HEK293 (cell line): ENCODE measurements at regions not wholly inside any gene's neighbourhood (a gene's known extent, or its start where the extent isn't known, plus 50 kb on each side); places are given as distances from the start of the nearest gene placed in this dataset.

ENCODE experiments used
- CTCF ChIA-PET: fragments of 350-600 bp; formaldehyde crosslinking; extraction: SDS; loops from one replicate; lab custom pipeline; 2021; ENCODE audit warnings: antibody characterized with exemption; lab: Yijun Ruan, JAX
- POLR2A ChIA-PET: fragments of 300-600 bp; formaldehyde crosslinking; extraction: SDS; loops from one replicate; lab custom pipeline; 2020; ENCODE audit warnings: antibody characterized with exemption, inconsistent platforms; lab: Yijun Ruan, JAX
- H3K27ac ChIP-seq: fragments of 200-500 bp; sonication (Bioruptor generic); 2 replicates; pipeline ENCODE4 v1.5.1; 2014; ENCODE audit warnings: low read depth, low read length, control low read depth, inconsistent platforms; ENCODE audit errors: extremely low read depth
- H3K36me3 ChIP-seq, 2 experiments: fragments of 200-500 bp in 1 of 2; sonication (Bioruptor generic) in 1 of 2; 1 replicate in 1 of 2; 2 replicates in 1 of 2; pipeline ENCODE4 v1.5.1; 2014 to 2017; ENCODE audit warnings: inconsistent platforms in 2 of 2, low read length in 2 of 2; ENCODE audit not compliant: control insufficient read depth in 2 of 2, insufficient read depth in 1 of 2
- H3K4me1 ChIP-seq: fragments of 200-500 bp; sonication (Bioruptor generic); 2 replicates; pipeline ENCODE4 v1.5.1; 2014; ENCODE audit warnings: mild to moderate bottlenecking, low read length, inconsistent platforms; ENCODE audit not compliant: control insufficient read depth, insufficient read depth
- H3K4me3 ChIP-seq: 2 replicates; pipeline ENCODE4 v1.5.1; 2011; ENCODE audit warnings: low read depth, mild to moderate bottlenecking, control low read depth, low read length, moderate library complexity
- H3K9me3 ChIP-seq: fragments of 200-500 bp; sonication (Bioruptor generic); 2 replicates; pipeline ENCODE4 v1.5.1; 2014; ENCODE audit warnings: low read depth, low read length, inconsistent platforms; ENCODE audit not compliant: control insufficient read depth, insufficient read depth
- BCL11B ChIP-seq: fragments of 450-650 bp; formaldehyde crosslinking; IDR thresholded peaks from 2 replicates; pipeline ENCODE4 v1.5.1; 2016; ENCODE audit warnings: low read depth, missing biosample characterization, missing genetic modification characterization
- EGR2 ChIP-seq: fragments of 450-650 bp; formaldehyde crosslinking; IDR thresholded peaks from 2 replicates; pipeline ENCODE4 v1.5.1; 2016; ENCODE audit warnings: low read depth, missing biosample characterization, missing genetic modification characterization
- IKZF3 ChIP-seq: fragments of 450-650 bp; IDR thresholded peaks from 2 replicates; pipeline ENCODE4 v1.5.0; 2018; ENCODE audit warnings: missing biosample characterization, mild to moderate bottlenecking, missing genetic modification characterization, moderate library complexity
- PRDM10 ChIP-seq: fragments of 450-650 bp; formaldehyde crosslinking; IDR thresholded peaks from 2 replicates; pipeline ENCODE4 v1.5.1; 2016; ENCODE audit warnings: missing biosample characterization, missing genetic modification characterization
- SALL2 ChIP-seq: fragments of 450-650 bp; formaldehyde crosslinking; IDR thresholded peaks from 2 replicates; pipeline ENCODE4 v1.5.0; 2017; ENCODE audit warnings: missing biosample characterization, mild to moderate bottlenecking, missing genetic modification characterization, borderline replicate concordance
- SCRT2 ChIP-seq: fragments of 450-650 bp; formaldehyde crosslinking; IDR thresholded peaks from 2 replicates; pipeline ENCODE4 v1.5.1; 2016; ENCODE audit warnings: missing biosample characterization, missing genetic modification characterization
- WT1 ChIP-seq: fragments of 450-650 bp; formaldehyde crosslinking; IDR thresholded peaks from 2 replicates; pipeline ENCODE4 v1.5.1; 2016; ENCODE audit warnings: missing biosample characterization, missing genetic modification characterization
- YY1 ChIP-seq: fragments of 450-650 bp; formaldehyde crosslinking; IDR thresholded peaks from 2 replicates; pipeline ENCODE4 v1.5.1; 2018; ENCODE audit warnings: missing biosample characterization, missing genetic modification characterization
- ZNF121 ChIP-seq: fragments of 450-650 bp; formaldehyde crosslinking; IDR thresholded peaks from 2 replicates; pipeline ENCODE4 v1.5.1; 2016; ENCODE audit warnings: missing biosample characterization, missing genetic modification characterization
- ZNF302 ChIP-seq: fragments of 450-650 bp; formaldehyde crosslinking; IDR thresholded peaks from 2 replicates; pipeline ENCODE4 v1.5.1; 2016; ENCODE audit warnings: missing biosample characterization, missing genetic modification characterization, low read depth
- ZNF398 ChIP-seq: fragments of 450-650 bp; formaldehyde crosslinking; IDR thresholded peaks from 2 replicates; pipeline ENCODE4 v1.5.1; 2017; ENCODE audit warnings: missing biosample characterization, missing genetic modification characterization
- ZNF518A ChIP-seq: fragments of 450-650 bp; formaldehyde crosslinking; conservative IDR thresholded peaks from 2 replicates; pipeline ENCODE4 v1.5.1; 2016; ENCODE audit warnings: low read depth, missing biosample characterization, missing genetic modification characterization
- ZNF571 ChIP-seq: fragments of 450-650 bp; formaldehyde crosslinking; IDR thresholded peaks from 2 replicates; pipeline ENCODE4 v1.5.0; 2017; ENCODE audit warnings: missing biosample characterization, missing genetic modification characterization
- ZNF596 ChIP-seq: fragments of 450-650 bp; IDR thresholded peaks from 2 replicates; pipeline ENCODE4 v1.5.0; 2018; ENCODE audit warnings: missing biosample characterization, mild to moderate bottlenecking, missing genetic modification characterization, moderate library complexity
- ZNF610 ChIP-seq: fragments of 450-650 bp; formaldehyde crosslinking; IDR thresholded peaks from 2 replicates; pipeline ENCODE4 v1.5.1; 2016; ENCODE audit warnings: missing biosample characterization, missing genetic modification characterization, borderline replicate concordance
- ZNF624 ChIP-seq: fragments of 450-650 bp; formaldehyde crosslinking; IDR thresholded peaks from 2 replicates; pipeline ENCODE4 v1.5.1; 2017; ENCODE audit warnings: missing biosample characterization, missing genetic modification characterization
- ZNF645 ChIP-seq: fragments of 450-650 bp; formaldehyde crosslinking; IDR thresholded peaks from 2 replicates; pipeline ENCODE4; 2016; ENCODE audit warnings: missing biosample characterization, missing genetic modification characterization
- ZNF670 ChIP-seq: fragments of 450-650 bp; formaldehyde crosslinking; IDR thresholded peaks from 2 replicates; pipeline ENCODE4 v1.5.1; 2016; ENCODE audit warnings: missing biosample characterization, missing genetic modification characterization, low read depth
- ZNF747 ChIP-seq: fragments of 450-650 bp; formaldehyde crosslinking; IDR thresholded peaks from 2 replicates; pipeline ENCODE4 v1.5.1; 2016; ENCODE audit warnings: missing biosample characterization, missing genetic modification characterization

GRCh38 chr1:5227114-5227513 lies 572.7 kb downstream of the AJAP1 start (continued):
- TF ChIP-seq ZNF670 (no peak), ZNF596 (no peak), ZNF571 (tag by site-specific recombination) (no peak), ZNF624 (tag by site-specific recombination) (no peak), EGR2 (no peak), BCL11B (tag by site-specific recombination) (no peak)

GRCh38 chr1:5225707-5226704 lies 571.6 kb downstream of the AJAP1 start:
- POLR2A ChIA-PET, result no interaction called here
- CTCF ChIA-PET, result interaction anchor here (0.7 kb wide), 1 partner anchor 610 kb away, joined by 3 read pairs; no protein-coding TSS in a partner anchor

GRCh38 chr1:5223206-5223605 lies 568.8 kb downstream of the AJAP1 start:
- Histone ChIP-seq H3K4me3 (no peak overlapping the region), H3K9me3 (no peaks in the 10 kb centered on the region), H3K36me3 (no peaks in the 10 kb centered on the region), H3K27ac (no peak overlapping the region), H3K4me1 (no peaks in the 10 kb centered on the region)
- CTCF ChIA-PET, result no interaction called here
- POLR2A ChIA-PET, result no interaction called here
- no peak for TF ChIP-seq WT1 (tag by site-specific recombination)
- no peak for TF ChIP-seq ZNF398
- no peak for TF ChIP-seq SCRT2
- no peak for TF ChIP-seq ZNF518A (tag by site-specific recombination)
- TF ChIP-seq SALL2, result no peak
- TF ChIP-seq ZNF670, result no peak
- no peak for TF ChIP-seq IKZF3 (tag by site-specific recombination)
- no peak for TF ChIP-seq ZNF747 (tag by site-specific recombination)
- no peak for TF ChIP-seq ZNF610 (tag by site-specific recombination)
- TF ChIP-seq ZNF121 (tag by site-specific recombination), result no peak
- no peak for TF ChIP-seq PRDM10 (tag by site-specific recombination)
- TF ChIP-seq ZNF645 (tag by site-specific recombination), result no peak
- no peak for TF ChIP-seq ZNF302

More at GRCh38 chr1:5225707-5226704, 571.6 kb downstream of the AJAP1 start:
- Histone ChIP-seq H3K4me1 (no peaks in the 10 kb centered on the region), H3K27ac (no peak overlapping the region), H3K9me3 (no peaks in the 10 kb centered on the region), H3K4me3 (no peak overlapping the region), H3K36me3 (no peaks in the 10 kb centered on the region)
- TF ChIP-seq ZNF670 (no peak), YY1 (no peak)
